Lung (tissue), 11 donors: ENCODE measurements at regions not wholly inside any gene's neighbourhood (a gene's known extent, or its start where the extent isn't known, plus 50 kb on each side); places are given as distances from the start of the nearest gene placed in this dataset.

ENCODE experiments used
- ATAC-seq: fragments of 200-7000 bp; cut with Tn5 transposase; one replicate; pipeline ENCODE4 v1.9.1; 2020; ENCODE audit warnings: moderate number of reproducible peaks; ENCODE audit not compliant: insufficient read depth, low FRiP score
- DNase-seq, 3 donors: peaks; one replicate each; pipeline ENCODE4 v3.0.0-alpha.2; 2013 to 2017
- H3K27ac ChIP-seq, 2 donors: one replicate each; pipeline ENCODE4 v1.5.1; 2013; ENCODE audit warnings: mild to moderate bottlenecking in 2 of 2, moderate library complexity in 2 of 2, control low read depth in 1 of 2, inconsistent platforms in 1 of 2, low read depth in 1 of 2, low read length in 1 of 2
- H3K27me3 ChIP-seq, 3 donors: one replicate each; pipeline ENCODE4 v1.5.1; 2013; ENCODE audit warnings: low read length in 2 of 3; ENCODE audit not compliant: control insufficient read depth in 3 of 3, insufficient read depth in 3 of 3
- H3K36me3 ChIP-seq, 4 donors: one replicate each; pipeline ENCODE4 v1.5.1; 2013; ENCODE audit warnings: low read length in 4 of 4, mild to moderate bottlenecking in 1 of 4, moderate library complexity in 1 of 4; ENCODE audit not compliant: control insufficient read depth in 4 of 4, insufficient read depth in 4 of 4
- H3K4me1 ChIP-seq, 5 donors: one replicate each; pipeline ENCODE4 v1.5.1; 2013; ENCODE audit warnings: low read length in 5 of 5, mild to moderate bottlenecking in 2 of 5, moderate library complexity in 1 of 5; ENCODE audit not compliant: control insufficient read depth in 5 of 5, insufficient read depth in 5 of 5
- H3K4me3 ChIP-seq: one replicate; pipeline ENCODE4 v1.5.1; 2013; ENCODE audit warnings: mild to moderate bottlenecking, control low read depth, moderate library complexity
- H3K9ac ChIP-seq, 2 donors: one replicate each; pipeline ENCODE4 v1.5.1; 2013; ENCODE audit warnings: low read length in 2 of 2, control low read depth in 1 of 2; ENCODE audit not compliant: insufficient read depth in 1 of 2
- H3K9me3 ChIP-seq, 4 donors: one replicate each; pipeline ENCODE4 v1.5.1; 2013; ENCODE audit warnings: low read length in 3 of 4, mild to moderate bottlenecking in 1 of 4, moderate library complexity in 1 of 4; ENCODE audit not compliant: control insufficient read depth in 4 of 4, insufficient read depth in 3 of 4
- CTCF ChIP-seq: IDR thresholded peaks from 2 replicates; pipeline ENCODE4 v1.5.1; 2012; ENCODE audit warnings: mild to moderate bottlenecking; ENCODE audit errors: control extremely low read depth, extremely low read depth
- WGBS, 2 donors: extraction: QIAGEN DNeasy Blood & Tissue Kit; methylation state at CpG; one replicate each; pipeline ENCODE4 v1.1.7; 2013; 5-methylcytosine and 5-hydroxymethylcytosine counted together
- donor health status: control.
- donor health status: control.
- donor health status: Bipolar disorder and iron deficiency.
- donor health status: healthy.
- donor health status: DM: yes; HTN: yes; CAD: no.

- ATAC-seq (no peak), DNase-seq (no peak)
- no peaks in the 10 kb centered on the region for H3K36me3 ChIP-seq
- no peaks in the 10 kb centered on the region for H3K27me3 ChIP-seq
- no peak overlapping the region for H3K27ac ChIP-seq
- H3K9ac ChIP-seq = no peak overlapping the region
- peaks cover 0 to 3% (median 0%) of the 10 kb centered on the region in 4 donors for H3K9me3 ChIP-seq
- WGBS, 2 donors = 88 to 99% methylated on average over 3 of the region's 3 CpGs
- TF ChIP-seq CTCF = no peak
- peaks cover 0 to 22% (median 0%) of the 10 kb centered on the region in 5 donors for H3K4me1 ChIP-seq
- no peak overlapping the region for H3K4me3 ChIP-seq
Measured at GRCh38 chr6:169028343-169028742, 225.3 kb downstream of the THBS2 start.

GRCh38 chr6:169026175-169026574 is 227.5 kb downstream of the THBS2 start:
- DNase-seq = peak in 2 of 3 donors; percentile 71 to 78
- H3K27me3 ChIP-seq = no peaks in the 10 kb centered on the region
- no peak overlapping the region for H3K9ac ChIP-seq
- 69 to 89% methylated on average over 5 of the region's 5 CpGs for WGBS, 2 donors
- H3K27ac ChIP-seq = no peak overlapping the region
- H3K36me3 ChIP-seq = no peaks in the 10 kb centered on the region
- H3K4me3 ChIP-seq = no peak overlapping the region
- H3K4me1 ChIP-seq = peaks cover 0 to 22% (median 0%) of the 10 kb centered on the region in 5 donors
- H3K9me3 ChIP-seq = peaks cover 0 to under 1% (median 0%) of the 10 kb centered on the region in 4 donors
- TF ChIP-seq CTCF = no peak
- no peak for ATAC-seq

- H3K9me3 ChIP-seq = no peaks in the 10 kb centered on the region
- no peak overlapping the region for H3K4me3 ChIP-seq
- WGBS, 2 donors = 97 to 98% methylated on average over 54 of the region's 54 CpGs
- ATAC-seq = no peak
- H3K9ac ChIP-seq = no peak overlapping the region
- DNase-seq = no peak
- H3K36me3 ChIP-seq = no peaks in the 10 kb centered on the region
- H3K4me1 ChIP-seq = peaks cover 0 to 6% (median 0%) of the 10 kb centered on the region in 5 donors
- no peak overlapping the region for H3K27ac ChIP-seq
- H3K27me3 ChIP-seq = no peaks in the 10 kb centered on the region
- TF ChIP-seq CTCF = no peak
Measured at GRCh38 chr6:169024047-169024660, 229.5 kb downstream of the THBS2 start.
